Adrenal gland (tissue), 9 donors: ENCODE measurements at regions not wholly inside any gene's neighbourhood (a gene's known extent, or its start where the extent isn't known, plus 50 kb on each side); places are given as distances from the start of the nearest gene placed in this dataset.

Experiments used
- DNase-seq, 7 donors: peaks; one replicate each; pipeline ENCODE4 v3.0.0-alpha.2; 2019 to 2020
- H3K27ac ChIP-seq, 5 donors: fragments of 200-600 bp; sonication (generic) in 4 of 5; 1 replicate in 3 of 5; 2 replicates in 2 of 5; pipeline versions ENCODE4 v1.5.1 to v1.8.0; 2016 to 2020; ENCODE audit warnings: mild to moderate bottlenecking in 1 of 5
- H3K27me3 ChIP-seq: fragments of 200-600 bp; 2 replicates; pipeline ENCODE4 v1.8.0; 2021
- H3K36me3 ChIP-seq, 2 donors: fragments of 200-600 bp; replicated peaks in 1 of 2; 1 replicate in 1 of 2; 2 replicates in 1 of 2; pipeline versions ENCODE4 v1.5.1 to v1.8.0; 2018 to 2022
- H3K4me1 ChIP-seq, 2 donors: fragments of 200-600 bp; replicated peaks in 1 of 2; 1 replicate in 1 of 2; 2 replicates in 1 of 2; pipeline versions ENCODE4 v1.5.1 to v1.8.0; 2018 to 2021
- H3K4me3 ChIP-seq, 4 donors: fragments of 200-600 bp; sonication (generic) in 3 of 4; one replicate each; pipeline ENCODE4 v1.5.1; 2016 to 2018
- H3K9me3 ChIP-seq, 3 donors: fragments of 200-600 bp; sonication (generic) in 1 of 3; replicated peaks in 1 of 3; 1 replicate in 2 of 3; 2 replicates in 1 of 3; pipeline versions ENCODE4 v1.5.1 to v1.8.0; 2016 to 2021
- POLR2A ChIP-seq, 2 donors: fragments of 450-650 bp; IDR thresholded peaks; one replicate each; pipeline ENCODE4 v1.6.1; 2017; ENCODE audit warnings: antibody characterized with exemption in 2 of 2, mild to moderate bottlenecking in 2 of 2, moderate library complexity in 1 of 2
- WGBS, 4 donors: extraction: QIAGEN DNeasy Blood & Tissue Kit in 2 of 4; methylation state at CpG; one replicate each; pipeline versions ENCODE4 v1.1.5 to v1.1.7; 2013 to 2017; 5-methylcytosine and 5-hydroxymethylcytosine counted together
- intact Hi-C, 2 donors: fragments of 100-400 bp; cut with DNase I; formaldehyde crosslinking; loops; one replicate each; pipeline versions ENCODE4 v1.14.1 to v1.15.0; 2022 to 2023
- TF ChIP-seq, protein P1 (sequence below), 6 experiments: fragments of 450-650 bp in 4 of 6; fragments of 200-600 bp in 2 of 6; sonication (generic) in 1 of 6; IDR thresholded peaks; 1 replicate in 5 of 6; 2 replicates in 1 of 6; pipeline versions ENCODE4 v1.5.1 to v1.8.0; 2016 to 2021; ENCODE audit warnings: antibody characterized with exemption in 6 of 6, mild to moderate bottlenecking in 2 of 6, moderate library complexity in 1 of 6
- donor health status: healthy with polysubstance abuse.
- donor health status: Bipolar disorder and iron deficiency.
- donor health status: DM: yes; HTN: yes; CAD: no.
- donor health status: DM: no; HTN: no; CAD: no.
- donor health status: DM: no; HTN: no; CAD: no.

DNA sequence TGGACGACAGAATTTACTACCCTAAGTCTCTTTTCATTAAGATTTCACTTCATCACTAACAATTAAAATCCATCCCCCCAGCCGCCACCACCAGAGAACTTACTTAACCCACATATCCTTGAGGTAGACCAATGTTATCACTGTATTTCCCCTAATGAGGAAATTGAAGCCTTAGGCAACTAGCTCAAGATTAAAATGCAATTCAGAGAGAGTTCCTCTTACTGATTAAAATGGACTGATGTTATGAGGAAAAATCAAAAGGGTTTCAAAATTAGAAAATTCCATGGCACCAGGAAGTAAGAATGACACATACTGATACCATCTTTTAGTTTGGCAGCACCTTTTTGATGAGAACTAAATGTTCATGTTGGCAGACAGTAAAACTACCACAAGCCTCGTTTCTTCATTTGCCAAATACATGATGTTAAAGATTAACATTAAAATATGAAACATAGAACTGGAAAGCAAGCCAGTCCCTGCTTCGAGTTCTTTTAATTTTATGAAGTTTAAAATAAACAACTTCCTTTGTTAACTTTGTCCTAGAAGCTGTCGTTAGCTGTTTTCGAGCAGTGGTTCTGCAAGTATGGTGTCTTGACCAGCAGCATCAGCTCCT, 69.3 kb upstream of the CCDC160 start:
- TF ChIP-seq POLR2A (IDR thresholded peaks at IDR 0.05), result no peak
- TF ChIP-seq, protein P1, sequence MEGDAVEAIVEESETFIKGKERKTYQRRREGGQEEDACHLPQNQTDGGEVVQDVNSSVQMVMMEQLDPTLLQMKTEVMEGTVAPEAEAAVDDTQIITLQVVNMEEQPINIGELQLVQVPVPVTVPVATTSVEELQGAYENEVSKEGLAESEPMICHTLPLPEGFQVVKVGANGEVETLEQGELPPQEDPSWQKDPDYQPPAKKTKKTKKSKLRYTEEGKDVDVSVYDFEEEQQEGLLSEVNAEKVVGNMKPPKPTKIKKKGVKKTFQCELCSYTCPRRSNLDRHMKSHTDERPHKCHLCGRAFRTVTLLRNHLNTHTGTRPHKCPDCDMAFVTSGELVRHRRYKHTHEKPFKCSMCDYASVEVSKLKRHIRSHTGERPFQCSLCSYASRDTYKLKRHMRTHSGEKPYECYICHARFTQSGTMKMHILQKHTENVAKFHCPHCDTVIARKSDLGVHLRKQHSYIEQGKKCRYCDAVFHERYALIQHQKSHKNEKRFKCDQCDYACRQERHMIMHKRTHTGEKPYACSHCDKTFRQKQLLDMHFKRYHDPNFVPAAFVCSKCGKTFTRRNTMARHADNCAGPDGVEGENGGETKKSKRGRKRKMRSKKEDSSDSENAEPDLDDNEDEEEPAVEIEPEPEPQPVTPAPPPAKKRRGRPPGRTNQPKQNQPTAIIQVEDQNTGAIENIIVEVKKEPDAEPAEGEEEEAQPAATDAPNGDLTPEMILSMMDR (IDR thresholded peaks at IDR 0.05), result no peak
- no peak for DNase-seq
- intact Hi-C loops, result no loop called here
- H3K4me1 ChIP-seq, result no peaks in the 10 kb centered on the region
- H3K27me3 ChIP-seq, result peaks cover 29% of the 10 kb centered on the region
- no peak overlapping the region for H3K27ac ChIP-seq
- no peaks in the 10 kb centered on the region for H3K36me3 ChIP-seq
- 65 to 86% (median 77%) methylated on average over 6 of the region's 6 CpGs for WGBS, 4 donors
- H3K4me3 ChIP-seq, result no peak overlapping the region
- H3K9me3 ChIP-seq, result no peaks in the 10 kb centered on the region

DNA sequence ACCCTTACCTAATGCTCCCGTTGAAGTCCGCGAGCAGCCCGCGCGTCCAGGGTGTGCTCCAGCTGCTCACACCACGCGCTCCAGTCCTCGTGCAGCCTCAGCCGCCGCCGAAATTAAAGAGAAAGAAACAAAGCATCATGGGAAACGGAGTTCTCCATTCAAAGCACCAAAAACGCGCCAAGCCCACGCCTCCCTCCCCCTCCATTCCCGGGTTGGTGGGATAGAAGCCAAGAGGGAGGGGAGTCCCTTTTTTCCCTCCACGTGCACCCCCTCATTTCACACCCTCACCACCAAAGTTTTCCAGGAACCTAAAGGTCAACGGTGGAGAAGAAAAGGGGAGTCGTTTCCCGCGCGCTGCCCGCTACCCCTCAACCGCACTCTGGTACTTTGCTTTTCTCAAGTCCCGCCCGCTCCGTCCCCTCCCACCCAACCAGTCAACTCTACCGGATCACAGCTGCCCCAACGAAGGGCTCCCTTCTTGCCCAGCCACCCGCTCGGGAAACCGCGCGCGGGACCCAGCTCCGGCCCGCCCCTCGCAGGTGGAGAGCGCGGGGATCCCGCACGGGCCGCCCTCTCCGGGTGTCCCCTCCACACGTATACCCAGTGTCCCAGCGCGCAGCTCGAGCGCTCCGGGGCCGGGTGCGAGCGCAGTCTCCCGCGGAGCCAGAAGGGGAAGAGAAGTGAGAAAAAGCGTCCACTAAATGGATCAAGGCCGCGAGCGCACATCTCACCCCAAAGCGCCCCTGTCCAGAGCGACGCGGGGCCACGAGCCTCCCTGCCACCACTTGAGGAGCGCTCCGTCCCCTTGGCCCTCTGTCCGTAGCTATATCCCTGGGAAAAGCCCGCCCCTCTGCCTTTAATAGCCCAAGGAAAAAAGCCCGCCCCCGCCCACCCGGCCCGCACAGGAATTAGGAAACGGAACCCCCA, 65.1 kb upstream of the CCDC160 start:
- 2 to 41% (median 17%) methylated on average over 43 to 74 of the region's 74 CpGs for WGBS, 4 donors
- peak in 6 of 7 donors; percentile 6 to 31 (median 19) for DNase-seq

DNA sequence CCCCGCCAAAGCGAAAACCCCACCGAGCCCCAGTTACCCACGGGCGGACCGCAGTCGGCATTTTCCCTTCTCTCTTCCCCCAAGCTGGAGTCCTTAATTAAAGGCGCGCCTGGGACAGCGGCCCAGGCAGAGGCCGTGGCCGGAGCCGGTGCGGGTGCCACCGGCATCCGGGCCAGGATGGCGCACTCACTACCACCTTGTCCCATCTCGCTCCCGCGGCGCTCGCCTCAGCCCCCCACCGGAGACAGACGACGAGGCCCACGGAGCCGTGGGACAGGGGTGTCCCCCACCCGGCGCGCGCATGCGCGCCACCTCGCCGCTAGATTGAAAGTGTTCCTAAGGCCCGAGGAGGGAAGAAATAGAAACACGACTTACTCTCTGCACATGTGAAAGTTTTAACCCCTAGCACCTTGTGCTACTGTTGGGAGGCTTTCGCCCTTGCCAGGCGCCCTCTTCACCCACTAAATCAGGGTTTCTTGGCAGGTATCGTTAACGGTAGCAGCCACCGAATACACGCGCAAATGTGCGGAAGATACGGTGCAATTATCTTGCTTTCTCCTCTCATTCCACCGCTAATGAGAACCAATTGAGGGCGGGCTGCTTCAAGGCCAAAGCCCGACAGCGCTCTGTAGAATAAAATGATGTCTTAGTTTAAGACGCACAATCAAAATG, 64.3 kb upstream of the CCDC160 start:
- TF ChIP-seq, protein P1 (IDR thresholded peaks at IDR 0.05), result no peak
- no peak for TF ChIP-seq POLR2A (IDR thresholded peaks at IDR 0.05)
- Histone ChIP-seq H3K4me3 (peak overlapping the region in 2 of 4 donors; percentile 30 to 44), H3K4me1 (no peaks in the 10 kb centered on the region), H3K27ac (no peak overlapping the region), H3K9me3 (no peaks in the 10 kb centered on the region), H3K27me3 (peaks cover 31% of the 10 kb centered on the region), H3K36me3 (no peaks in the 10 kb centered on the region)
- intact Hi-C loops, result no loop called here
- DNase-seq, result peak in 3 of 7 donors; percentile 11 to 25 (median 14)
- 0 to 44% (median 17%) methylated on average over 13 to 51 of the region's 51 CpGs for WGBS, 4 donors

More for the DNA sequence above, 65.1 kb upstream of the CCDC160 start:
- no peaks in the 10 kb centered on the region for H3K4me1 ChIP-seq
- intact Hi-C loops, result no loop called here
- H3K36me3 ChIP-seq, result no peaks in the 10 kb centered on the region
- no peaks in the 10 kb centered on the region for H3K9me3 ChIP-seq
- H3K27me3 ChIP-seq, result peaks cover 38% of the 10 kb centered on the region
- H3K27ac ChIP-seq, result no peak overlapping the region
- TF ChIP-seq POLR2A (IDR thresholded peaks at IDR 0.05), result no peak
- TF ChIP-seq, protein P1 (IDR thresholded peaks at IDR 0.05), result no peak
- H3K4me3 ChIP-seq, result peak overlapping the region in 2 of 4 donors; percentile 30 to 44
